Esophagus muscularis mucosa (tissue), 4 donors: ENCODE measurements at regions not wholly inside any gene's neighbourhood (a gene's known extent, or its start where the extent isn't known, plus 50 kb on each side); places are given as distances from the start of the nearest gene placed in this dataset.

Experiments used
- DNase-seq: peaks from one replicate; pipeline ENCODE4 v3.0.0-alpha.2; 2017; ENCODE audit errors: extremely low spot score
- H3K27ac ChIP-seq, 4 donors: fragments of 200-600 bp; sonication (generic); replicated peaks in 1 of 4; 1 replicate in 3 of 4; 2 replicates in 1 of 4; pipeline ENCODE4 v1.5.1; 2016 to 2019; ENCODE audit warnings: mild to moderate bottlenecking in 1 of 4
- H3K27me3 ChIP-seq, 4 donors: fragments of 200-600 bp; sonication (generic); one replicate each; pipeline versions ENCODE4 v1.5.1 to v1.6.0; 2016 to 2019
- H3K36me3 ChIP-seq, 4 donors: fragments of 200-600 bp; sonication (generic); one replicate each; pipeline ENCODE4 v1.5.1; 2016 to 2019
- H3K4me1 ChIP-seq, 4 donors: fragments of 200-600 bp; sonication (generic); one replicate each; pipeline ENCODE4 v1.5.1; 2016 to 2019
- H3K4me3 ChIP-seq, 4 donors: fragments of 200-600 bp; sonication (generic); 1 replicate in 2 of 4; 2 replicates in 2 of 4; pipeline ENCODE4 v1.5.1; 2016 to 2019; ENCODE audit warnings: mild to moderate bottlenecking in 4 of 4, moderate library complexity in 1 of 4
- H3K9me3 ChIP-seq, 4 donors: fragments of 200-600 bp; sonication (generic); 1 replicate in 3 of 4; 2 replicates in 1 of 4; pipeline ENCODE4 v1.5.1; 2016 to 2019
- CTCF ChIP-seq, 3 experiments: fragments of 200-600 bp in 2 of 3; fragments of 450-650 bp in 1 of 3; sonication (generic) in 2 of 3; IDR thresholded peaks; one replicate each; pipeline ENCODE4 v1.5.1; 2017 to 2019; ENCODE audit warnings: antibody characterized with exemption in 3 of 3, mild to moderate bottlenecking in 2 of 3, moderate library complexity in 1 of 3
- EP300 ChIP-seq: sonication (generic); formaldehyde crosslinking; IDR thresholded peaks from one replicate; pipeline ENCODE4 v1.6.1; 2017; ENCODE audit warnings: antibody characterized with exemption
- POLR2A ChIP-seq: fragments of 450-650 bp; IDR thresholded peaks from one replicate; pipeline ENCODE4 v1.6.1; 2017; ENCODE audit warnings: antibody characterized with exemption, moderate library complexity, mild to moderate bottlenecking, low read depth
- POLR2AphosphoS5 ChIP-seq, 2 donors: sonication (generic); formaldehyde crosslinking; IDR thresholded peaks; one replicate each; pipeline ENCODE4 v1.6.1; 2017; ENCODE audit warnings: antibody characterized with exemption in 2 of 2
- WGBS: methylation state at CpG from one replicate; pipeline ENCODE4 v1.1.5; 2018; 5-methylcytosine and 5-hydroxymethylcytosine counted together
- intact Hi-C: fragments of 100-400 bp; cut with DNase I; formaldehyde crosslinking; loops from one replicate; pipeline ENCODE4 v1.15.1; 2023

- Histone ChIP-seq H3K9me3 (no peaks in the 10 kb centered on the region), H3K4me1 (peaks cover 0 to 13% (median 3%) of the 10 kb centered on the region in 4 donors), H3K27ac (no peak overlapping the region), H3K4me3 (no peak overlapping the region), H3K36me3 (no peaks in the 10 kb centered on the region), H3K27me3 (no peaks in the 10 kb centered on the region)
- TF ChIP-seq POLR2AphosphoS5 (IDR thresholded peaks at IDR 0.05), result no peak
- no peak for TF ChIP-seq CTCF (IDR thresholded peaks at IDR 0.05)
- TF ChIP-seq POLR2A, result no peak
- DNase-seq, result no peak
- intact Hi-C loops, result loop anchor here (5.0 kb wide), 1 partner anchor 287 kb away; no protein-coding TSS in a partner anchor
- WGBS, result 82% methylated on average over 3 of the region's 3 CpGs
Observed at GRCh38 chr7:137165786-137166185, 177.7 kb downstream of the PTN start.

DNA sequence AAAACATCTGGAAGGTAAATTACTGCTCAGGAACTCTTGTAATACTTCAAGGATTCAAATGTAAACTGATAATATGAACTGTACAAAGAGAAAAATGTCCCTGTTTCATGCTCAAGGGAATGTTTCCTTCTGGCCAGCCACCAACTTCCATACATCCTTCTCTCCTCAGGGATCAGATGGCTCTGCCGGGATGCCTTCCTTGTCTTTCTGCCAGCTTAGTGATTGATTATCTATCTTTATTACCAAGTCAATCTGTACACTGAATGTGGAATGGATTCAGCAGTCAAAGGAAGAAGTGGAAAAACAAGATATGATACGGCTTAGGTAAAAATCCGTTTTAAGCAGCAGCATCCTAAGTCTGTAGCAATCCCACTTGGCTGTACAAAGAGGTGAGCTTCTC, 178.3 kb downstream of the PTN start:
- intact Hi-C loops, result loop anchor here (5.0 kb wide), 1 partner anchor 287 kb away; no protein-coding TSS in a partner anchor
- H3K4me3 ChIP-seq, result no peak overlapping the region
- WGBS, result 60% methylated on average over 3 of the region's 3 CpGs

GRCh38 chr7:137164251-137164650, 179.3 kb downstream of the PTN start:
- intact Hi-C loops, result no loop called here
- Histone ChIP-seq H3K36me3 (no peaks in the 10 kb centered on the region), H3K4me1 (peaks cover 0 to 9% (median 3%) of the 10 kb centered on the region in 4 donors), H3K4me3 (no peak overlapping the region), H3K27me3 (no peaks in the 10 kb centered on the region), H3K9me3 (no peaks in the 10 kb centered on the region), H3K27ac (no peak overlapping the region)
- DNase-seq, result no peak
- 96% methylated on average over 20 of the region's 21 CpGs for WGBS
- TF ChIP-seq EP300 (no peak), POLR2AphosphoS5 (IDR thresholded peaks at IDR 0.05) (no peak), POLR2A (no peak), CTCF (IDR thresholded peaks at IDR 0.05) (no peak)

More for the DNA sequence above, 178.3 kb downstream of the PTN start:
- no peak for TF ChIP-seq POLR2A
- no peak for TF ChIP-seq CTCF (IDR thresholded peaks at IDR 0.05)
- TF ChIP-seq POLR2AphosphoS5 (IDR thresholded peaks at IDR 0.05), result no peak
- TF ChIP-seq EP300, result no peak
- Histone ChIP-seq H3K36me3 (no peaks in the 10 kb centered on the region), H3K27me3 (no peaks in the 10 kb centered on the region), H3K4me1 (peaks cover 0 to 13% (median 3%) of the 10 kb centered on the region in 4 donors), H3K27ac (no peak overlapping the region), H3K9me3 (no peaks in the 10 kb centered on the region)
- DNase-seq, result no peak

DNA sequence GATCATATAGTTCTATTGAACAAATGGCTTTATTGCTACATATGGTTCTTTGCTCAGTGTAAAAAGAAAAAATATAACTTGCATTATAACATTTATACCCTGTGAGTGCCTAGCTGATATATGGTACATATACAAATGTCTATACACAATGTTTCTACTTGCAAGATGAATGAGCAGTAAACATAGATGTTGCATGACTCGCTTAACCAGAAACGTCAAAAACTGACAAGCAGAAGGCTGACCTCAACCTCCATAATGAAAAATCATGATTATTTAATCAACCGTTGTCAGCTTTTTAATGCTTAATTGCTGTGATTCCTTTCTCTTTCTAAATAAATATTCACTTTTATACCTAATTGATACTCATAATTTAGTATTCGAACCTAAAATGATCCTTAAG, 183.3 kb downstream of the PTN start:
- Histone ChIP-seq H3K4me3 (no peak overlapping the region), H3K4me1 (peaks cover 0 to 6% (median 2%) of the 10 kb centered on the region in 4 donors), H3K36me3 (no peaks in the 10 kb centered on the region), H3K9me3 (peaks cover 0 to 7% (median 0%) of the 10 kb centered on the region in 4 donors), H3K27me3 (no peaks in the 10 kb centered on the region), H3K27ac (no peak overlapping the region)
- 82% methylated on average over 4 of the region's 4 CpGs for WGBS
- DNase-seq, result no peak
- intact Hi-C loops, result no loop called here
- TF ChIP-seq CTCF (IDR thresholded peaks at IDR 0.05) (no peak), EP300 (no peak), POLR2A (no peak), POLR2AphosphoS5 (IDR thresholded peaks at IDR 0.05) (no peak)

DNA sequence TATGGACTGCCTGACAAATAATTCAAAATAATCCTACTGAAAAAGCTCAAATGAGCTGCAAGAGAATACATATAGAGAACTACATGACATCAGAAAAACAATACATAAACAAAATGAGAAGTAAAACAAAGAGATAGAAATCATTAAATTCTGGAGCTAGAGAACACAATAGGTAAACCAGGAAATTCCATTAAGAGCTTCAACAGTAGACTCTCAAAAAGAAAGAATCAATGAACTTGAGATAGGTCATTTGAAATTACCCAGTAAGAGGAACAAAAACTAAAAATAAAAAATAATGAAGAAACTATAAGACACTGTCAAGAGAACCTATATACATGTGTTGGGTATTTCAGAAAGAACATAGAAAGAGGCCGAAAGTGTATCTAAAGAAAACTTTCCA, 186.3 kb downstream of the PTN start:
- Histone ChIP-seq H3K4me3 (no peak overlapping the region), H3K27me3 (no peaks in the 10 kb centered on the region), H3K27ac (no peak overlapping the region), H3K4me1 (no peaks in the 10 kb centered on the region), H3K9me3 (peaks cover 0 to 7% (median 0%) of the 10 kb centered on the region in 4 donors), H3K36me3 (no peaks in the 10 kb centered on the region)
- intact Hi-C loops, result no loop called here
- no peak for DNase-seq
- TF ChIP-seq POLR2AphosphoS5 (IDR thresholded peaks at IDR 0.05) (no peak), CTCF (IDR thresholded peaks at IDR 0.05) (no peak), POLR2A (no peak), EP300 (no peak)
- WGBS, result 92% methylated on average over 1 of the region's 1 CpG
